ENCODE measurements at regions not wholly inside any gene's neighbourhood (a gene's known extent, or its start where the extent isn't known, plus 50 kb on each side); places are given as distances from the start of the nearest gene placed in this dataset.

DNA sequence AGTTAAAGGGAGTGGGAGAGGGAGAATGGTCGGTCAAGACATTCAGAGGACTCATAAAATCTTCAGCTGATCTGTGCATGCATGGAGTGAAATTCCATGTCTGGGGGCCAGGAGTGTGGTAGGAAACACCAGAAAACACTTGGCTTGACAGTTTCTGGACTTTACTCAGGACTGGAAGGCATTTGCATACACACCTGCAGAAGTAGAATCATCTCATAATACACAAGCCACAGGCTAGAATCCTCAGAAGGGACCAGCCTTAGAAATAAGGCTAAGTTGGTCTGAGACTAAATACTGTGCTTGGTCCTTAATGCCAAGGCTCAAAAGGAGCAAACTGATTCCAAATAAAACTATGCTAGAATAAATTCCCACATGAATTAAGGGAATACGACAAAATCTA, 328.1 kb upstream of the KITLG start:
- no peak for TF ChIP-seq POLR2A (IDR thresholded peaks at IDR 0.05)
- TF ChIP-seq, protein P1, sequence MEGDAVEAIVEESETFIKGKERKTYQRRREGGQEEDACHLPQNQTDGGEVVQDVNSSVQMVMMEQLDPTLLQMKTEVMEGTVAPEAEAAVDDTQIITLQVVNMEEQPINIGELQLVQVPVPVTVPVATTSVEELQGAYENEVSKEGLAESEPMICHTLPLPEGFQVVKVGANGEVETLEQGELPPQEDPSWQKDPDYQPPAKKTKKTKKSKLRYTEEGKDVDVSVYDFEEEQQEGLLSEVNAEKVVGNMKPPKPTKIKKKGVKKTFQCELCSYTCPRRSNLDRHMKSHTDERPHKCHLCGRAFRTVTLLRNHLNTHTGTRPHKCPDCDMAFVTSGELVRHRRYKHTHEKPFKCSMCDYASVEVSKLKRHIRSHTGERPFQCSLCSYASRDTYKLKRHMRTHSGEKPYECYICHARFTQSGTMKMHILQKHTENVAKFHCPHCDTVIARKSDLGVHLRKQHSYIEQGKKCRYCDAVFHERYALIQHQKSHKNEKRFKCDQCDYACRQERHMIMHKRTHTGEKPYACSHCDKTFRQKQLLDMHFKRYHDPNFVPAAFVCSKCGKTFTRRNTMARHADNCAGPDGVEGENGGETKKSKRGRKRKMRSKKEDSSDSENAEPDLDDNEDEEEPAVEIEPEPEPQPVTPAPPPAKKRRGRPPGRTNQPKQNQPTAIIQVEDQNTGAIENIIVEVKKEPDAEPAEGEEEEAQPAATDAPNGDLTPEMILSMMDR (IDR thresholded peaks at IDR 0.05) = no peak
